K562 (cell line): ENCODE measurements at regions not wholly inside any gene's neighbourhood (a gene's known extent, or its start where the extent isn't known, plus 50 kb on each side); places are given as distances from the start of the nearest gene placed in this dataset.

Source experiments
- BRD9 ChIP-seq: fragments of 450-650 bp; IDR thresholded peaks from 2 replicates; pipeline ENCODE4 v1.6.1; 2018; ENCODE audit warnings: low read depth; ENCODE audit not compliant: partially characterized antibody
- BRF1 ChIP-seq: IDR thresholded peaks from 3 replicates; pipeline ENCODE4 v1.6.1; 2011; ENCODE audit warnings: borderline replicate concordance, mild to moderate bottlenecking; ENCODE audit not compliant: insufficient read length; ENCODE audit errors: extremely low read depth
- ELF1 ChIP-seq: fragments of 200-800 bp; sonication (Bioruptor generic); IDR thresholded peaks from 2 replicates; pipeline ENCODE4 v1.6.1; 2016; ENCODE audit warnings: missing genetic modification characterization, missing compliant biosample characterization
- ERF ChIP-seq: fragments of 450-650 bp; formaldehyde crosslinking; IDR thresholded peaks from 2 replicates; pipeline ENCODE4 v1.4.0; 2020; ENCODE audit warnings: mild to moderate bottlenecking, mixed read lengths
- ETV1 ChIP-seq: fragments of 450-650 bp; conservative IDR thresholded peaks from 2 replicates; pipeline ENCODE4 v1.6.1; 2016; ENCODE audit warnings: missing genetic modification characterization, control low read depth, low read depth, missing compliant biosample characterization
- FUS ChIP-seq: fragments of 200-400 bp; formaldehyde crosslinking; optimal IDR thresholded peaks from 2 replicates; pipeline ENCODE3; 2017; ENCODE audit warnings: low read depth, low read length
- NFE2L1 ChIP-seq: fragments of 450-650 bp; IDR thresholded peaks from 2 replicates; pipeline ENCODE4 v1.6.1; 2016; ENCODE audit warnings: missing genetic modification characterization, low read depth, mild to moderate bottlenecking, missing compliant biosample characterization, moderate library complexity, borderline replicate concordance
- PHF21A ChIP-seq: fragments of 450-650 bp; IDR thresholded peaks from 2 replicates; pipeline ENCODE4 v1.6.1; 2017; ENCODE audit warnings: low read depth, borderline replicate concordance
- POLR2H ChIP-seq: IDR thresholded peaks from 2 replicates; pipeline ENCODE4 v1.6.1; 2016; ENCODE audit warnings: missing genetic modification characterization, low read depth, mild to moderate bottlenecking, control low read depth, missing compliant biosample characterization, moderate library complexity
- SMC3 ChIP-seq: conservative IDR thresholded peaks from 2 replicates; pipeline ENCODE4 v1.6.1; 2011; ENCODE audit warnings: low read depth, low read length, improper control_type of control experiment; ENCODE audit not compliant: insufficient read depth
- SNIP1 ChIP-seq: fragments of 450-650 bp; IDR thresholded peaks from 2 replicates; pipeline ENCODE4 v1.7.1; 2017; ENCODE audit warnings: low read depth, mild to moderate bottlenecking
- ZNF274 ChIP-seq: IDR thresholded peaks from 2 replicates; pipeline ENCODE4 v1.6.1; 2011; ENCODE audit warnings: low read depth, mild to moderate bottlenecking, low read length, moderate library complexity, borderline replicate concordance
- TF ChIP-seq, protein P1 (sequence below): fragments of 250-450 bp; sonication (Bioruptor Pico); IDR thresholded peaks from 2 replicates; pipeline ENCODE4 v1.4.0; 2020; ENCODE audit warnings: mild to moderate bottlenecking, moderate library complexity
- TF ChIP-seq, protein P2 (sequence below): IDR thresholded peaks from 2 replicates; pipeline ENCODE4 v1.6.1; 2012; ENCODE audit warnings: low read depth, low read length, improper control_type of control experiment, borderline replicate concordance
- TF ChIP-seq, protein P3 (sequence below): fragments of 450-650 bp; conservative IDR thresholded peaks from 2 replicates; pipeline ENCODE4 v1.6.1; 2016; ENCODE audit warnings: missing genetic modification characterization, low read depth, mild to moderate bottlenecking, missing compliant biosample characterization, moderate library complexity
- TF ChIP-seq, protein P4 (sequence below): sonication (generic); formaldehyde crosslinking; IDR thresholded peaks from 2 replicates; pipeline ENCODE4 v1.8.0; 2022; ENCODE audit warnings: mild to moderate bottlenecking, missing genetic modification reagents
- TF ChIP-seq, protein P5 (sequence below): IDR thresholded peaks from 2 replicates; pipeline ENCODE4 v1.6.1; 2011; ENCODE audit not compliant: insufficient read length; ENCODE audit errors: extremely low read depth
- TF ChIP-seq, protein P6 (sequence below): fragments of 450-650 bp; IDR thresholded peaks from 2 replicates; pipeline ENCODE4 v1.6.1; 2016; ENCODE audit warnings: borderline replicate concordance

DNA sequence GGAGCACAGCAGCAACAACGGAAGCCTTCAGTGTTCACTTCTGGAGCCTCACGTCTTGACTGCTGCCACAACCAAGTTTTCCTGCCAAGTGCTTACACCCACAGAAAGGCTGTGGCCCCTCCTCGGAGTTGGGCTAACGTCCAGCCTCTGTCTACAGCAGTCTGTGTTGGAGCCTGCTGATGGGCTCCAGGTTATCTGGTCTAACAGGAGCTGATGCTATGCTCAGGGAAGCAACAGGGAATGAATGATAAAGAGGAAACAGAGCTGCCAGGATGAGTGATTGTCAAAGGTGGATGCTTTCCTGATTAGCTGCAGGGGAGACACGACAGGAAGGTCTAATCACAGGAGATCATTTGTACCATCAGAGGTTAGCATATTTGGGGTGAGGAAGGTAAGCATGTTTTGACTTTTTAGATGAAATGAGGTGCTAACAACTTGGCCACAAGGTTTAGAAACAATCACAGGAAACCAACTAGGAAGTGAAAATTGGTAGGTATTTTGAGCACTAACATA lies 53.8 kb upstream of the RCBTB2 start (continued):
- TF ChIP-seq, protein P1, sequence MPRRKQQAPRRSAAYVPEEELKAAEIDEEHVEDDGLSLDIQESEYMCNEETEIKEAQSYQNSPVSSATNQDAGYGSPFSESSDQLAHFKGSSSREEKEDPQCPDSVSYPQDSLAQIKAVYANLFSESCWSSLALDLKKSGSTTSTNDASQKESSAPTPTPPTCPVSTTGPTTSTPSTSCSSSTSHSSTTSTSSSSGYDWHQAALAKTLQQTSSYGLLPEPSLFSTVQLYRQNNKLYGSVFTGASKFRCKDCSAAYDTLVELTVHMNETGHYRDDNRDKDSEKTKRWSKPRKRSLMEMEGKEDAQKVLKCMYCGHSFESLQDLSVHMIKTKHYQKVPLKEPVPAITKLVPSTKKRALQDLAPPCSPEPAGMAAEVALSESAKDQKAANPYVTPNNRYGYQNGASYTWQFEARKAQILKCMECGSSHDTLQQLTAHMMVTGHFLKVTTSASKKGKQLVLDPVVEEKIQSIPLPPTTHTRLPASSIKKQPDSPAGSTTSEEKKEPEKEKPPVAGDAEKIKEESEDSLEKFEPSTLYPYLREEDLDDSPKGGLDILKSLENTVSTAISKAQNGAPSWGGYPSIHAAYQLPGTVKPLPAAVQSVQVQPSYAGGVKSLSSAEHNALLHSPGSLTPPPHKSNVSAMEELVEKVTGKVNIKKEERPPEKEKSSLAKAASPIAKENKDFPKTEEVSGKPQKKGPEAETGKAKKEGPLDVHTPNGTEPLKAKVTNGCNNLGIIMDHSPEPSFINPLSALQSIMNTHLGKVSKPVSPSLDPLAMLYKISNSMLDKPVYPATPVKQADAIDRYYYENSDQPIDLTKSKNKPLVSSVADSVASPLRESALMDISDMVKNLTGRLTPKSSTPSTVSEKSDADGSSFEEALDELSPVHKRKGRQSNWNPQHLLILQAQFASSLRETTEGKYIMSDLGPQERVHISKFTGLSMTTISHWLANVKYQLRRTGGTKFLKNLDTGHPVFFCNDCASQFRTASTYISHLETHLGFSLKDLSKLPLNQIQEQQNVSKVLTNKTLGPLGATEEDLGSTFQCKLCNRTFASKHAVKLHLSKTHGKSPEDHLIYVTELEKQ (CRISPR knock-in tag), result no peak
- TF ChIP-seq ERF (CRISPR knock-in tag) (no peak), NFE2L1 (no peak), ZNF274 (no peak), BRF1 (no peak), ETV1 (tag) (no peak), FUS (no peak), ELF1 (tag) (no peak), SMC3 (no peak), POLR2H (no peak), BRD9 (no peak), SNIP1 (no peak), PHF21A (no peak)
- TF ChIP-seq, protein P2, sequence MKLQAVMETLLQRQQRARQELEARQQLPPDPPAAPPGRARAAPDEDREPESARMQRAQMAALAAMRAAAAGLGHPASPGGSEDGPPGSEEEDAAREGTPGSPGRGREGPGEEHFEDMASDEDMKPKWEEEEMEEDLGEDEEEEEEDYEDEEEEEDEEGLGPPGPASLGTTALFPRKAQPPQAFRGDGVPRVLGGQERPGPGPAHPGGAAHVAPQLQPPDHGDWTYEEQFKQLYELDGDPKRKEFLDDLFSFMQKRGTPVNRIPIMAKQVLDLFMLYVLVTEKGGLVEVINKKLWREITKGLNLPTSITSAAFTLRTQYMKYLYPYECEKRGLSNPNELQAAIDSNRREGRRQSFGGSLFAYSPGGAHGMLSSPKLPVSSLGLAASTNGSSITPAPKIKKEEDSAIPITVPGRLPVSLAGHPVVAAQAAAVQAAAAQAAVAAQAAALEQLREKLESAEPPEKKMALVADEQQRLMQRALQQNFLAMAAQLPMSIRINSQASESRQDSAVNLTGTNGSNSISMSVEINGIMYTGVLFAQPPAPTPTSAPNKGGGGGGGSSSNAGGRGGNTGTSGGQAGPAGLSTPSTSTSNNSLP, result no peak
- TF ChIP-seq, protein P3, sequence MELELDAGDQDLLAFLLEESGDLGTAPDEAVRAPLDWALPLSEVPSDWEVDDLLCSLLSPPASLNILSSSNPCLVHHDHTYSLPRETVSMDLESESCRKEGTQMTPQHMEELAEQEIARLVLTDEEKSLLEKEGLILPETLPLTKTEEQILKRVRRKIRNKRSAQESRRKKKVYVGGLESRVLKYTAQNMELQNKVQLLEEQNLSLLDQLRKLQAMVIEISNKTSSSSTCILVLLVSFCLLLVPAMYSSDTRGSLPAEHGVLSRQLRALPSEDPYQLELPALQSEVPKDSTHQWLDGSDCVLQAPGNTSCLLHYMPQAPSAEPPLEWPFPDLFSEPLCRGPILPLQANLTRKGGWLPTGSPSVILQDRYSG (tag), result no peak
- TF ChIP-seq, protein P4, sequence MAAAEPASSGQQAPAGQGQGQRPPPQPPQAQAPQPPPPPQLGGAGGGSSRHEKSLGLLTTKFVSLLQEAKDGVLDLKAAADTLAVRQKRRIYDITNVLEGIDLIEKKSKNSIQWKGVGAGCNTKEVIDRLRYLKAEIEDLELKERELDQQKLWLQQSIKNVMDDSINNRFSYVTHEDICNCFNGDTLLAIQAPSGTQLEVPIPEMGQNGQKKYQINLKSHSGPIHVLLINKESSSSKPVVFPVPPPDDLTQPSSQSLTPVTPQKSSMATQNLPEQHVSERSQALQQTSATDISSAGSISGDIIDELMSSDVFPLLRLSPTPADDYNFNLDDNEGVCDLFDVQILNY (CRISPR knock-in tag), result no peak
- TF ChIP-seq, protein P5, sequence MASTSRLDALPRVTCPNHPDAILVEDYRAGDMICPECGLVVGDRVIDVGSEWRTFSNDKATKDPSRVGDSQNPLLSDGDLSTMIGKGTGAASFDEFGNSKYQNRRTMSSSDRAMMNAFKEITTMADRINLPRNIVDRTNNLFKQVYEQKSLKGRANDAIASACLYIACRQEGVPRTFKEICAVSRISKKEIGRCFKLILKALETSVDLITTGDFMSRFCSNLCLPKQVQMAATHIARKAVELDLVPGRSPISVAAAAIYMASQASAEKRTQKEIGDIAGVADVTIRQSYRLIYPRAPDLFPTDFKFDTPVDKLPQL, result no peak
- TF ChIP-seq, protein P6, sequence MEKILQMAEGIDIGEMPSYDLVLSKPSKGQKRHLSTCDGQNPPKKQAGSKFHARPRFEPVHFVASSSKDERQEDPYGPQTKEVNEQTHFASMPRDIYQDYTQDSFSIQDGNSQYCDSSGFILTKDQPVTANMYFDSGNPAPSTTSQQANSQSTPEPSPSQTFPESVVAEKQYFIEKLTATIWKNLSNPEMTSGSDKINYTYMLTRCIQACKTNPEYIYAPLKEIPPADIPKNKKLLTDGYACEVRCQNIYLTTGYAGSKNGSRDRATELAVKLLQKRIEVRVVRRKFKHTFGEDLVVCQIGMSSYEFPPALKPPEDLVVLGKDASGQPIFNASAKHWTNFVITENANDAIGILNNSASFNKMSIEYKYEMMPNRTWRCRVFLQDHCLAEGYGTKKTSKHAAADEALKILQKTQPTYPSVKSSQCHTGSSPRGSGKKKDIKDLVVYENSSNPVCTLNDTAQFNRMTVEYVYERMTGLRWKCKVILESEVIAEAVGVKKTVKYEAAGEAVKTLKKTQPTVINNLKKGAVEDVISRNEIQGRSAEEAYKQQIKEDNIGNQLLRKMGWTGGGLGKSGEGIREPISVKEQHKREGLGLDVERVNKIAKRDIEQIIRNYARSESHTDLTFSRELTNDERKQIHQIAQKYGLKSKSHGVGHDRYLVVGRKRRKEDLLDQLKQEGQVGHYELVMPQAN, result no peak
